Inflammatory macrophage treated with lipopolysaccharide for 4 hours (primary cell): ENCODE measurements at regions not wholly inside any gene's neighbourhood (a gene's known extent, or its start where the extent isn't known, plus 50 kb on each side); places are given as distances from the start of the nearest gene placed in this dataset.
A peak's percentile ranks its signal among the peaks of the same experiment; 100 is the strongest.
"Not testable (repeated sequence)": the region's sequence is repeated elsewhere in the genome, so short reads cannot be mapped to it uniquely, and the experiment has no call there.

Experiments used
- DNase-seq: peaks from one replicate; pipeline ENCODE4 v3.0.0-alpha.2; 2020

DNA sequence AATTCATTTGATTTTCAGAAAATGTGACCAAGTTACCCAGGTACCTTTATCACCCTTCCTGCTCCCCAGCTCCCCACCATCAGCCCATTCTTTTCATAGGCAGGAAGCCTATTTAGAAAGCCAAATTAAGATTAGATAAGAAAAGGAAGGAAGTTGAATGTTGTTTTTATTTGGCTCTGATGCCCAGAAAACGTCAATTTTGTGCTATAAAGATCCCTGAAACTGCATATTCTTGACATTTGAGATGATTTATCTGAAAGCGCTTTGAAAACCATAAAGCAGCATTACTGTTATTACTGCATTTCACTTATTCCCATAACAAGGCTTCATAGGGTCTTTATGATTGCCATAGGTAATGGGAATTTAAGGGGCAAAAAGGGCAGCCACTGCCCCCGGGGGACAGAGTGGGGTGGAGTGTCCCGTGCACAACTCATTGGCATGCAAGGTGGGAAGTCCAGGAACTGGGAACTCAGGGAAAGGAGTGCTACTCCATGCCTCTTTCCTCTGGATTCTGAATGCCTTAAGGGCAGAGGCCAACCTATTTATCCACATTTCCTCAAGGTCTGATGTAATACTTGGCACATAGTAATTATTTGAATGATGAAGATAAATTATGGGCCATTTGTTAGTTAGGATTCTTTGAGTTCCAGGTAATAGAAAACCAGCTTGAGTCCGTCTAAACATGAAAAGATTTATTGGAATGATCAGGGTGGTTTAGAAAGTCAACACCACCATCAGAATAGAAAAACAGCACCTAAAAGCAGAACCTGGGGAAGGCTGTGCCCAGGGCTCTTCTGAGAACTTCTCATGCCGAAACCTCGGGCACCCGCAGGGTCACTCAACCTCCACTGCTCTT is 100.6 kb upstream of the ELMO1 start:
- no peak for DNase-seq

DNA sequence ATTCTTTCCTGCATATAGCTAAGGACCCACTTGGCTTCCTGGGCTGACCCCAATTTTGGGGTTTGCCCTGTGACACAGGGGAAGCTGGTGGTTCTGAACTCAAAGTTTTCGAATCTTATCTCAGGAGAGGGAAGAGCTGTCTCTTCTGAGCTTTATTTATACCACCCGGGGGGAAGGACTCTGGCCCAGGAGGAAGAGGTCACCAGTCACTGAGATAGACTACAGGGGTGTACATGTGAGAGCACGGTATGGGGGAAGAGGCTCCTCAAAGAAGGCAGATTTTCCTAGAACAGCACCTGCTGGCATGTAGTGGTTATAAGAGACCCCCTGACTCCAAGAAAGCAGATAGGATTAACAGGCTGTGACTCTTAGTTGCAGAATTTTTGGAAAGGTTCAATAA is 101.8 kb upstream of the ELMO1 start:
- no peak for DNase-seq

DNA sequence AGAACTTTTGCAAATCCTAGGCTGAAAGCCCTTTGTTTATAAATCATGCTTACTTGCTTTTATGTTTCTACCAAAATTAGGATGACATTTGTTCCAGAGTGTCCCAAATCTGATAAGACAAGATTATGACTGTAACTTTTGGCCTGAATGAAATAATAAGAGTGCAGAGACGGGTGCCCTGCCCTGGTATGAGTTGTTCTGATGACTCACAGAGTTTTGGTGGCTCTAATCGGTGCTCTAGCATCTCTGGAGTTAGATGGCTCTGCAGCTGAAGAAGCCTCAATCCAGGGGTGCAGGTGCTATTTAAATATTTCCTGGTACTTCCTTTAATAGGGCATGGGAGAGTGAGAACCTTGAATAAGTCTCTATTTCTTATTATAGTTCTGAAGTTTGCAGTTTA is 102.2 kb upstream of the ELMO1 start:
- no peak for DNase-seq

DNA sequence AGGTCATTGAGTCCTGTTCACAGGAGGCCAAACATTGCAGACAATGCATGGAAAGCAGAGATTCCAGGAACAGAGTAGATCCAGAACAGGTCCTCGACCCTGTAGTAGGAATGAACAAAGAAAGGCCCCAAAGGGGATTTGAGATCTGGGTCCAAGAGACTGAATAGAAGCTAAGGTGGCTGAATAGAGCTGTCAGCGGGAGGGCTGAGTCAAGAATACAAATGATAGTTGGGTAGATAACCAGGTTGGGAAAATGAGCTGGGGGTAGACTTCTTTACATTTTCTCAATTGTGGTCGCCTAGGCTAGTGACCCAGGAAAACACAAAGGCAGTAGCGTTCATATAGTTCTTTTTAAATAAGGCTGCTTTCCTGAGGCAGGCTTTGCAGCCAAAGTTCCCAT is 103.4 kb upstream of the ELMO1 start:
- no peak for DNase-seq

DNA sequence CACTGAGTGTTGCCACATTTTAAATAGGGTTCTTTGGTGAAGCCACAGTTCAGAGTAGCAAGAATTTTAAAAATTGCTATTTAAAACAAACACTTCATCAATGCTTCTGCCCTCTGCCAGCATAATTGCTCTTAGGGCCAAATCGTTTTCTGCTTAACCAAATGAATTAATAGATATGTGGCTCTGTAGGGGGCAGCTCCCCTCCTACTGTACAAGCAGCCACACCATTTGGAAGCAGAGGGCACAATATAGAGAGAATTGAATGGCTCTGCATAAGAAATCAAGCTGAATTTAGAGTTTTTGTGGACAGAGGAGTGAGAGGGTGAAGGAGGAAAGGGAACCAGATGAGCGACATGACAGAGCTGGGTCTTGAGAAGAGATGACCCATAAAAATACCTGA is 103.8 kb upstream of the ELMO1 start:
- not testable (repeated sequence) for DNase-seq

DNA sequence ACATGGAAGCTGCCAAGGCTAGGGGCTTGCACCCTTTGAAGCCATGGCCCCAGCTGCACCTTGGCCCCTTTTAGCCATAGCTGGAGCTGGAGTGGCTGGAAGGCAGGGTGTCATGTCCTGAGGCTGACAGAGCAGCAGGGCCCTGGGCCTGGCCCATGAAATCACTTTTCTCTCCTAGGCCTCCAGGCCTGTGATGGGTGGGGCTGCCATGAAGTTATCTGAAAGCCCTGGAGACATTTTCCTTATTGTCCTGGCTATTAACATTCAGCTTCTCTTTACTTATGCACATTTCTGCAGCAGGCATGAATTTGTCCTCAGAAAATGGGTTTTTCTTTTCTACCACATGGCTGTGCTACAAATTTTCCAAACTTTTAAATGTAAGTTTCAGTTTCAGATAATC is 106.9 kb upstream of the ELMO1 start:
- DNase-seq = no peak

DNA sequence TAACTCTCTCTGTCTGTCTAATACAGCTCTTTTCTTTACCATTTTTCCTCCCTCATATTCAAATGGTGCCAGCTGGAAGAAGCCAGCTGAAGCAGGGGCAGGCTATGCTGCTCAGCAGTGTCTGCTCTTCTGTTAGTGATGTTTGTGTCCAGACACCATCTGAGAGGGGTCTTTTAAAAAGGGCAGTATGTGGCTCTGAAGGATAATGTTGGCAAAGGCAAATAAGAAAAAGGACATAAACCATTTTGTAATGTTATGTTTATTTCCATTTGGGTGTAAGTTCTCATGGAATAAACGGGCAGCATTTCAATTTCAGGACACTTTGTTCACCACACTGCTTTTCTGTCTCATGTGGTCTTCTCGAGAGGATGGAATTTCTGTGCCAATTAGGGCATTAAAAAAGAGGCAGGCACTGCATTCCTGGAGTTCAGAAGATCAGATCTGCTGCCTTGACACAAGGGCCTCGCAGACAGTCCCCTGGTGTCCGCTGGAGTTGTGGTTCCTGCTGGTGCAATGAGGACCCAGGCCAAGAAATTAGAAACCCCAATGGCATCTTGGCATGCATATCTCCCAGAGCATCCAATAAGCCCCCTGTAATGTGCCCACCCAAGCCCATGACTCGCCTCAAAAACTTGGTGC is 109.0 kb upstream of the ELMO1 start:
- DNase-seq = no peak

DNA sequence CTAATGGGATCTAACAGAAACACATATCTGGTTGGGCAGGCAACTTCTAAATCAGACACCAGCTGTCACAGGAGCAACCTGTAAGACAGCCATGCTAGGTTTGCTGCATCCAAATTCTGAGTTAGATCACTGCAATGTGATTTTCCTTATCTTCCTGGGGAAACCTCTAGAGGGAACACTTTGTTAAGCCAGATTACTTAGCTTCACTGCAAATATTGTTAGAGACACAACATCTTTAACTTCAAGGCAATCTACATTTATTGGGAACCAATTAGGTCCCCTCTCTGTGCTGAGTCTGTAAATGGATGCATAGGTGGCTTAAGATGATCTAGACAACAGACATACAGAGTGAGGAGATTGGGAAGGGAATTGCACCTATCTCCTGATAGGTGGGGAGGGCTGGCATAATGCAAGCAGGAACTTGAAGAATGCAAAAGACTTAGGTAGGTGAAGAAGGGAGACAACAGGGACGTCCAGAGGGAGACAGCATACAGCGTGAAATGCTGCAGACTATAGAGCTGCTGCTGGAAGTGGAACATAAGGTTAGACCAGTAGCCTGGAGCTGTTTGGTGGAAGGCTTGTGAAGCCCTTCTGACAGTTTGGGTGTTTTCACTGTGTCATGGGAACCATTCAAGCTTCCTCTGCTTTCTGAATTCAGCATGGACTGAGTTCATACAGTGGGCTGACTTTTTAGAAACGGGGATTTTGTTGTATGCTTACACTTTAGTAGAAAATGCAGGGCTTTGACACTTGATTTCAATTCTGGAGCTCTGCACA is 109.8 kb upstream of the ELMO1 start:
- no peak for DNase-seq

DNA sequence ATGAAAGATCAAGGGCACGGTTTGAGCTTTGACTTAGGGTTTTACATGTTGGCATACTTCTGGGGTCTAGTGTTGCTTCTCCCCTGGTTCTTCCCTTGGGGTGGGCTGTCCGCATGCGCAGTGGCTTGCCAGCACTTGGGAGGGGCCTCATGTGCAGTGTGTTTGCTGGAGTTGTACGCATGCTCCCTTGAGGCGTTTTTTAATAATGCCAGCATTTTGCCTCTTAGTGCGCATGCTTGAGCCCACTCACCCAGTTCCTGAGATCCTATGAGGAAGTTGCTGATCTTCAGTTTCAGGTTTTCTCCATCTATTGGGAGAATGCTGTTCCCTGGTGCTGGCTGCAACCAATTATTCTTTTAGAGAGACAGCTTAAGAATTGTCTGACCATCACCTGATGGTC is 113.4 kb upstream of the GPR141 start:
- no peak for DNase-seq

DNA sequence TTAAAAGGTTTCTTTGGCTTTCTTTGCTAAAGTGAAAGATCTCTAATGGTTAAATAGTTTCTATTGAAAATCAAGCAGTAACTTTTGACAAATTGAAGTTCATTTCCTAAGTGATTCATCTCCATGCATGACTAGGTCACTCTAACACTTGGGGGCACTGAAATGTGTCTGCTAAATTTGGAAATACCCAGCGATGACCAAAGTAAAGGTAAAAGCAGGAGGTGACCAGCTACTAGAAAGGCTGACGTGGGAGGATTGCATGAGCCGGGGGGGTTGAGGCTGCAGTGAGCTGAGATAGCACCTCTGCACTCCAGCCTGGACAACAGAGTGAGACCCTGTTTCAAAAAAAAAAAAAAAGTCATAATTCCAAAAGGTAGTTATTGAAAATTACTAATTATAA is 111.8 kb upstream of the GPR141 start:
- no peak for DNase-seq

DNA sequence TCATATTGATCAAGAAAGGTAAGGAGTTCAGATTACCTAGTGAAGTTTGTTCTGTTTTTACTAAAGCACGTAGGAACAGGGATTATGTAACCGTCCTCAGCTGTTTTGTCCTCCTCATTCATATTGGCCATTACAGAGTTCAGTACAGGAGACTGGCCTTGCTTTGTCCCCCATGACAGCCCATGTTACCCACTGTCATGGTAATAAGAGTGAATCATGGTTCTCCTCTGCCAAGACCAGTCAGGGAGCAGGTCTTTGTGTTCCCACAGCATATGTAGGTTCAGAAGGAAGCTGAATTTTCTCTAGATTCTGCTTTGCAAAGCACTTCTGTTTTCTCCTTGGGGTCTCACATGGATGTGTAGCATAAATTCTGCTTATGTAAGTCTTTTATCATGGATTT is 106.2 kb upstream of the GPR141 start:
- peak; percentile 26 for DNase-seq

DNA sequence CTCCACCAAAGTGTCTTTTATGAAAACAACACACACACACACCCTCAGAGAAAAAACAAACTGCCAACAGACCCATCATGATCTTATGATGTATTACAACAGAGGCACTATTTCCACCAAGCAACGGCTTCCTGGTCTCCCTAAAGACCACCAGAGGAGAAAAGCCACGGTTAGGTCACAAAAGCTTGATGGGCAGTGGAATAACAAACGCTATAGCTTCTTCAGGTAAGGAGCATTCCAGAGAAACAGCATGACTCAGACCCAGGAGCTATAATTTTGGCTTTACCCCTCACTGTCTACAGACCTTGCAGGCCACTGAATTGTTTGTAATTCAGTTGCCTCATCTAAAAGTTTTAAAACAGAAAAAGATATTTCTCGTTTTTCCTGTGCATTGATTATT is 105.7 kb upstream of the GPR141 start:
- DNase-seq = no peak

DNA sequence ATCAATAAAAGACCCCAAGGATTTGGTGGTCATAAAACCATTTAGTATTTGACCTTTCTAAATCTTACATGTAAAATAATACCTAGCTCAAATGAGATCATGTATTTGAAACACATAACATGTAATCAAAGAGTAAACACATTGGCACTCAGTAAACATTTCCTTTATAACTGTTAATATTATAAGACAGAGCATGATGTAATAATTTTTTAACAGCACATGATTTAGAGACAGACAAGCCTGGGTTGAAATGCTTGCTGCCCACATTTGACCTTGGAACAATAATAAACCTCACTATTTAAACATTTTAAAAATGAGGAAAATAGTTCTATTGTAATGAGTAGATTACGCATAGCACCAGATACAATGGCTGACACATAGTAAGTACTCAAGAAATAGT is 105.2 kb upstream of the GPR141 start:
- no peak for DNase-seq

DNA sequence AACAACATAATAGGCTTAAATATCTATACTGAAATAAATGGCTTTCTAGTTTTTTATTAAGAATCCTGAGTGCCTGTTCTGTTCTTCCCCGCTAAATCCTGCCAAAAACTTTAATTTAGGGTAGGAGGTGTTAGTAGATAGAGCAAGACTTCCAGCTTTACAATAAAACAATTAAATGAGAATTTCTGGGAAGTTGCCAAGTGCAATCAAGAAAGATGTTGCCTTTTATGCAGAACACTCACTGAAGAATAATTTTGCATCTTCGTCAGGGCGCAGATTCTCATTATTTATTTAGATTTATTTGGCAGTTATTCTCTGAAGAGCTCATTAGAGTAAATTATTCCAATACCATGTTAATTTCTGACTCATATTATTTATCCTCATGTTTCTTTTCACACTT is 103.2 kb upstream of the GPR141 start:
- DNase-seq = no peak

DNA sequence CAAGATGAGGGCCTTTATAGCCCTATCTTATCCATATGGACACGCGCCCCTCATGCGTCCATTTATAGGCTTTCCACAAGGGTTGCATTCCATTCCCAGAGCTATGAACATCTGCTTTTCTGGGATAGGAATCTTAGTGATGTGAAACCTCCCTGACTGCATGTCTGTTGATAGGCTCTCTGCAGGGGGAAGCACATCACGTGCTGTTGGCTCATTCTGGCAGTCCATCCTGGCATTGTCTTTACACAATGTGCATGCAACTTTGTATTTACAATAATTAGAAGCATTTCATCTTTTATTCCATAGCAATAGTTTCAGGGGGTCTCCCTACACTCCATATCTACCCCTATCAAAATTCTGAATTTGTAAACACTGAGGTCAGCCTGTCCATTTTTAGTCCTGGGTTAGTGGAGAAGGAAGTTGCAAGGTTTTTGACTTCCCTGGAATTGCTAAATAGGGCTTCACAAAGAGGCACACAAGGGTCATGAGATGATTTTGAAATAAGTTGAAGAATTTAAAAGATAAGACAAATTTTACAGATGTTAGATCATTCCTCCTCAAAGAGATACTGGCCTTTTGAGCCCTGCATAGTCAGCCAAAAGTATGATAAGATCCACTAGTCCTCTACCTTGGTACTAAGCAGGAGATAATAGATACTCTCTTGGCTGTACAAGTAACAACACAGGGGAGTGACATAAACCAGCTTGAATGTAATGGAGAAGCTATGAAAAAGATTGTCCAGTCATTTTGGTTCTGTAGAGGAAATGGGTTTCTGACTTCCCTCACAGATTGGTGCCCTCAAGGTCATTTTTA is 98.7 kb upstream of the GPR141 start:
- peak; percentile 64 for DNase-seq

DNA sequence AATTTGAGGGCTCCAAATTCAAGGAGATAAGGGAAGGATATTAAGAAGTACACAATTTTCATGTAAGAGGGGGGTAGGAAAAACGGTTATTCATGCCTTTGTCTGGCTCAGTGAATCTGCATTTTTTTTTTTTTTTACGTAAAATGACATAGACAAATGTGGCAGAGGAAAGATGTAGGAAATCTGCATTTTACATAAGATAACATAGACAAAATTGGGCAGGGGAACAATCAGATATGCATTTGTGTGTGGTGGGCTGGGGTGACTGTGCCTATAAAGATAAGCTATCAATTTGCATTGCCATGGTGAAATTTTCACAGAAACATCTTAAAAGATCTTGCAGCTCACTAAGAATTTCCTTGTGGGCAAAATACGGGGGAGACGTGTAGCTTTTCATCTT is 92.7 kb upstream of the GPR141 start:
- no peak for DNase-seq

DNA sequence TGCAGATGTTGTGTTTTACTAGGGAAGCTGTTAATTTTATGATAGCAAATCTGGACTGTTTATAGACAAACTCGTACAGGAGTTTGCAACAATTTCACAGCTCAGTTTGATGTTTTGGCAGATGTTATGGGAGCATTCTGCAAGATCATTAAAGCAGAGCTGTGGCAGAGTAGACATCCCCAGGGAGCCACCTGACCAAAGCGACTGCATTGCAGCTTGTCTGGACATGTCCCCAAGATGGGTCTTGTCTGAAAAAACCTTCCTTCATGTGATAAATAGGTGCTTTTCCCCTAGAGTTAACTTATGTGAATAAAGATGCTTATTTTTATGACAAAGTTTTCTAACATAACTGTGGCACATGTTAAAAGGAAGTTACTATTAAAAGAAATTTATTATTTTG is 91.2 kb upstream of the GPR141 start:
- no peak for DNase-seq

DNA sequence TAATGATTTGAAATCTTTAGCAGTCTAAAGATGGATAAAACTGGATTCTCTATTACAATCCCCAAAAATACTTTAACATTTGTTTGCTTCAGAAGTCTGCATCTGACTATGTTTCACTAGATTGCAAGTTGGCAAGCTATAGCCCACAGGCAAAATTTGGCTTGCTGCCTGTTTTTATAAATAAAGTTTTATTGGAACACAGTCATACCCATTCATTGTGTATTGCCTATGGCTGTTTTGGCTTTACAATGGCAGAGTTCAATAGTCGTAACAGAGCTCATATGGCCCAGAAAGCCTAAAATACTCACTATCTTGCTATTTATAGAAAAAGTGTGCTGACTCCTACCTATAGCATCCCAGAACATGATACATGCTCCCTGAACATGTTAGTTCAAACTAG is 89.0 kb upstream of the GPR141 start:
- DNase-seq = no peak

DNA sequence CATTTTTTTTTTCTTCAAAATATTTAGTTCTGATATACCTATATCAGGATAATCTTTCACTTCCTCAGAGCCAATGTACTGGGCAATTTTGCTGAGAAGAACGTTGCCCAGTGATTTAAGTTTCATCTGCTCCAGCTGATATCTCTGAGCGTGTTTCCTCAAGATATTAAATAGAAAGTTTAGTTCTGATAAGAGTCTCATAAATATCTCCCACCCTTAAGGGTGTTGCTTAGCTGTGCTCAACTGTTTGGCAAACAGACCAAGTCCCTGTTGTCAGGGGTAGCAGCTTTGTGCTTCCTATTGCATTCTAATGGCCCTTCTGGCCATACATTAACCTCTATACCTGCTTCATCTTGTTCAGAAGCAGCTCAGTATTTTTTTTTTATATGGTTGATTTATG is 84.7 kb upstream of the GPR141 start:
- DNase-seq = no peak

DNA sequence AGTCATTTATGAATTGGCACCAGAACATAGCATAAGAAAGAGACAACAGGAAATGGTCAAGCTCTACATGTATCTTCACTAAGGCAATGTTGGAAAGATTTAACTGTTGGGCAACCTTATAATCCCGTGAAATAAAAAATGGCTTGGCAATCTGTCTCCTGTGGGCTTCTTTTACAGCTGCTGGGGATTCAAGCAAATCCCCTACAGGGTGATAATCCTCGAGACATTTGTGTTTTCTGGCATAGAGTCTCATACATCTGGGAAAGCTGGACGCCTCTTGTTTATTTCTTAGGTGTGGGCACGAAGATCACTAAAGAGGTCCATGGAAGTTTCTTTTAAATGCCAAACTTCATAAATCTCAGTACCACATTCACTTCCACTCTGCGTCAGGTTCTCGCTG is 82.2 kb upstream of the GPR141 start:
- DNase-seq = no peak

DNA sequence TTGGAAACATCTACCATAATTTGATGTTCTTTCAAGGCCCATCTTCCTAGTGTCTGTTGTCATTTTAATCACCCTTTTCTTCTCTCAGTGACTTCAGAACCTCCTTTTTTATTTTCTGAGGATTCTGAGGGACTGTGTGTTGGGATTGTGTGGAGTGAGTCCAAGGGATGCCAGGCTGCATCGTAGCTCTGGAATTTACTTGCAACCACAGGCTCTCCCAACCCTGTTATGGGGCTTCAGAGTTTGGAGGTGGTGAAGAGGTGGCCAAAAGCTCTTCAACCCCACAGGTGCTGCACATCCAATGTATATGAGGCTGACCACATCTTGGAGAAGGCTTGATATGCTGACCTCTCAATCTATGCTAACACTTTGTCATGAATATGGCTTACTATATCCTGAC is 79.5 kb upstream of the GPR141 start:
- no peak for DNase-seq

DNA sequence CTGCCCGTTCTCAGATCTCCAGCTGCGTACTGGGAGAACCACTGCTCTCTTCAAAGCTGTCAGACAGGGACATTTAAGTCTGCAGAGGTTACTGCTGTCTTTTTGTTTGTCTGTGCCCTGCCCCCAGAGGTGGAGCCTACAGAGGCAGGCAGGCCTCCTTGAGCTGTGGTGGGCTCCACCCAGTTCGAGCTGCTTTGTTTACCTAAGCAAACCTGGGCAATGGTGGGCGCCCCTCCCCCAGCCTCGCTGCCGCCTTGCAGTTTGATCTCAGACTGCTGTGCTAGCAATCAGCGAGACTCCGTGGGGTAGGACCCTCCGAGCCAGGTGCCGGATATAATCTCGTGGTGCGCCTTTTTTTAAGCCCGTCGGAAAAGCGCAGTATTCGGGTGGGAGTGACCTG is 66.2 kb upstream of the GPR141 start:
- not testable (repeated sequence) for DNase-seq

DNA sequence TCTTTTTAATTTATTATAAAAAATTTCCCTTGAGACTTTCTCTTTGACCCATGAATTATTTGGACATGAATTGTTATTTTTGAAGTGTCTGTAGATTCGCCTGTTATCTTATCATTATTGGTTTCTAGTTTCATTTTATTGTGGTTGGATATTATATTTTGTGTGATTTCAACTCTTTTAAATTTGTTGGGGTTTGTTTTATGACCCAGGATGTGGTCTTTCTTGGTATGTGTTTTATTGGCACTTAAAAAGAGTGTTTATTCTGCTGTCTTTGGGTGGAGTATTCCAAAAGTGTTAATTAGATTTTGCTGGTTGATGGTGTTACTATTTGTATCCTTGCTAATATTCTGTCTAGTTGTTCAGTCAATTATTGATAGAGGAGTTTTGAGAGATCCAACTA is 50.5 kb upstream of the GPR141 start:
- DNase-seq = no peak
